Fibroblast of villous mesenchyme (primary cell): ENCODE measurements at regions not wholly inside any gene's neighbourhood (a gene's known extent, or its start where the extent isn't known, plus 50 kb on each side); places are given as distances from the start of the nearest gene placed in this dataset.

ENCODE experiments used
- DNase-seq: peaks from one replicate; pipeline ENCODE4 v3.0.0-alpha.2; 2010; ENCODE audit warnings: low read depth
- H3K4me3 ChIP-seq: 2 replicates; pipeline ENCODE4 v1.5.1; 2011; ENCODE audit warnings: low read depth, mild to moderate bottlenecking, low read length
- CTCF ChIP-seq: IDR thresholded peaks from 2 replicates; pipeline ENCODE4 v1.5.1; 2012; ENCODE audit warnings: low read depth, mild to moderate bottlenecking, low read length; ENCODE audit not compliant: insufficient read depth

GRCh38 chr4:11608992-11609391 is 180.3 kb upstream of the HS3ST1 start:
- H3K4me3 ChIP-seq, result no peak overlapping the region
- no peak for TF ChIP-seq CTCF
- no peak for DNase-seq

GRCh38 chr4:11606078-11606477 is 177.4 kb upstream of the HS3ST1 start:
- TF ChIP-seq CTCF, result no peak
- H3K4me3 ChIP-seq, result no peak overlapping the region
- DNase-seq, result no peak

- DNase-seq, result no peak
- H3K4me3 ChIP-seq, result no peak overlapping the region
- no peak for TF ChIP-seq CTCF
Observed at GRCh38 chr4:11605597-11605996, 176.9 kb upstream of the HS3ST1 start.

GRCh38 chr4:11604821-11605220 is 176.1 kb upstream of the HS3ST1 start:
- no peak overlapping the region for H3K4me3 ChIP-seq
- TF ChIP-seq CTCF, result no peak
- DNase-seq, result no peak

DNA sequence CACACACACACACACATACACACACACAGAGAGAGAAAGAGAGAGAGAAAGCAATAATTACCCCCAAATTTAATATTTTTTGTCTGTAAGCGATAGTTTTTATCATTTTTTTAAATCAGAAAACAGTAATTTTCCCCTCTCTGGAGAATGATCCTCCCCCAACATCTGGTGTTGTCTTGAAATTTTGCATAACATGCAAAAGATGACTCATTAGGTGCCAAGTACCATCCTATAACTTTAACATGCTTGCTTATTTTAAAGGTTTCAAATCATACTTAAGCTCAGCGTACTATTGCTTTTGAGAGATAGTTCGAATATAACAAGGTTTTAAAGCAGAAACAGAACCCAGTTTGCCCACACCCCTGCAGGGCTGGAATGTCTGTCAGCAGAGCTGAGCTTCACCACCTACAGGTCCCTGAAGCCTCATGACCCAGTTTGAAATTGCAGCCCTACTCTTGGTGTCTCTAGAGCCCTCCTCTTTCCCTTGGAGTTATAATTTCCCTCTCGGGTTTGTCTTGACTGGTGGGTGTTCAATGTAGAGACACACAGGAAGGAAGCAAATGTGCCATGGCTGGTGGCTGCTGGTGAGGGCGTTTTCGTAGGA is 175.0 kb upstream of the HS3ST1 start:
- TF ChIP-seq CTCF, result no peak
- no peak overlapping the region for H3K4me3 ChIP-seq
- no peak for DNase-seq

DNA sequence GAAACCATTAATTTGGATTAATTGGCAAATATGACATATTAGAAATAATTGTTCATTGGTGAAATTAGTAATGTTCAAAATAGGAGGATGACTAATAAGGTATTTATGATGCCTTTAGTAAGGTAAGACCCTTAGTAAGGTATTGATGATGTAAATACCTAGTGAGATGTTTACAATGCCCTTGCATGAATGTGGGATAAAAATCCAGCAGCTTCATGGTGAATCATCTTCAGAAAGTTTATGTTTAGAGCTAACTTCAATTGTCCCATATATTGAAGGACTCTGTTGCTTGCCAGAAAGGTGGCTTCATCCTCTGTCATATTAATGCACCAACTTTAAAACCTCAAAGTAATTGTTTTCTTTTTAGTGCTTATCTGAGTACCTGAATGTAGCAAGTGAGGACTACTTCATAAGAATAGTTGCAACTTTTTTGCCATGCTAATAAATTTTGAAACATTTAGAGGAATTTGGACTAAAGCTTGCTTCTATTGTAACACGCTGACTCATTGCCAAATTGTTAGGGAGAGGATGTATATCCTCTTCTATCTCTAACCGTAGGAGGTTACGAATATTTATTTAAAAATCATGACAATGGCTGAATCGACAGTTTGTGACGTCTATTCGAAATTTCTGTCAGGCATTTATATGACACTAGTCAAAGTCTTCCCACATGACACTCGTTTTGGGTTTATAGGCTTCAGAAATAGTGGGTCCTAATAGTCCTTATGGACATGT is 174.1 kb upstream of the HS3ST1 start:
- DNase-seq, result no peak
- H3K4me3 ChIP-seq, result no peak overlapping the region
- no peak for TF ChIP-seq CTCF
